D721Med (cell line): ENCODE measurements at regions not wholly inside any gene's neighbourhood (a gene's known extent, or its start where the extent isn't known, plus 50 kb on each side); places are given as distances from the start of the nearest gene placed in this dataset.

ENCODE experiments used
- DNase-seq: peaks from one replicate; pipeline ENCODE4 v3.0.0; 2011; ENCODE audit warnings: low spot score; ENCODE audit not compliant: insufficient read length
- FAIRE-seq: peaks from 2 replicates; lab custom pipeline; 2011; peaks lifted over from hg19 to GRCh38; lab: Jason Lieb, UNC
- CTCF ChIP-seq: IDR thresholded peaks from 2 replicates; pipeline ENCODE4 v1.5.1; 2012; ENCODE audit warnings: mild to moderate bottlenecking, control low read depth; ENCODE audit not compliant: insufficient read depth; ENCODE audit errors: missing control alignments

GRCh38 chr18:73577365-73577764 lies 570.3 kb downstream of the FBXO15 start:
- no peak for TF ChIP-seq CTCF
- FAIRE-seq = no peak

GRCh38 chr18:73563901-73564472 lies 583.6 kb downstream of the FBXO15 start:
- no peak for TF ChIP-seq CTCF
- no peak for FAIRE-seq
- no peak for DNase-seq

More at GRCh38 chr18:73577365-73577764, 570.3 kb downstream of the FBXO15 start:
- DNase-seq = no peak

- no peak for TF ChIP-seq CTCF
- no peak for DNase-seq
- no peak for FAIRE-seq
These were observed 584.3 kb downstream of the FBXO15 start for GRCh38 chr18:73563345-73563744.

- FAIRE-seq (no peak), DNase-seq (no peak)
- TF ChIP-seq CTCF = no peak
These were observed 590.7 kb downstream of the FBXO15 start for GRCh38 chr18:73556904-73557303.

GRCh38 chr18:73552171-73552570 lies 595.5 kb downstream of the FBXO15 start:
- FAIRE-seq (peak; percentile 100), DNase-seq (no peak)
- no peak for TF ChIP-seq CTCF

GRCh38 chr18:73551211-73551610 lies 596.4 kb downstream of the FBXO15 start:
- TF ChIP-seq CTCF = no peak
- no peak for FAIRE-seq
- peak; percentile 27 for DNase-seq

GRCh38 chr18:73549236-73549635 lies 598.4 kb downstream of the FBXO15 start:
- FAIRE-seq (no peak), DNase-seq (no peak)

More at GRCh38 chr18:73549236-73549635, 598.4 kb downstream of the FBXO15 start:
- no peak for TF ChIP-seq CTCF
